Body of pancreas (tissue), 4 donors: ENCODE measurements at regions not wholly inside any gene's neighbourhood (a gene's known extent, or its start where the extent isn't known, plus 50 kb on each side); places are given as distances from the start of the nearest gene placed in this dataset.
A peak's percentile ranks its signal among the peaks of the same experiment; 100 is the strongest.

Experiments used
- POLR2A ChIP-seq, 3 donors: fragments of 450-650 bp; IDR thresholded peaks; one replicate each; pipeline ENCODE4 v1.6.1; 2016; ENCODE audit warnings: antibody characterized with exemption in 3 of 3, mild to moderate bottlenecking in 2 of 3
- TF ChIP-seq, protein P1 (sequence below), 7 experiments: fragments of 450-650 bp in 4 of 7; fragments of 200-600 bp in 3 of 7; sonication (generic) in 3 of 7; IDR thresholded peaks; one replicate each; pipeline ENCODE4 v1.5.1; 2016 to 2019; ENCODE audit warnings: antibody characterized with exemption in 7 of 7

DNA sequence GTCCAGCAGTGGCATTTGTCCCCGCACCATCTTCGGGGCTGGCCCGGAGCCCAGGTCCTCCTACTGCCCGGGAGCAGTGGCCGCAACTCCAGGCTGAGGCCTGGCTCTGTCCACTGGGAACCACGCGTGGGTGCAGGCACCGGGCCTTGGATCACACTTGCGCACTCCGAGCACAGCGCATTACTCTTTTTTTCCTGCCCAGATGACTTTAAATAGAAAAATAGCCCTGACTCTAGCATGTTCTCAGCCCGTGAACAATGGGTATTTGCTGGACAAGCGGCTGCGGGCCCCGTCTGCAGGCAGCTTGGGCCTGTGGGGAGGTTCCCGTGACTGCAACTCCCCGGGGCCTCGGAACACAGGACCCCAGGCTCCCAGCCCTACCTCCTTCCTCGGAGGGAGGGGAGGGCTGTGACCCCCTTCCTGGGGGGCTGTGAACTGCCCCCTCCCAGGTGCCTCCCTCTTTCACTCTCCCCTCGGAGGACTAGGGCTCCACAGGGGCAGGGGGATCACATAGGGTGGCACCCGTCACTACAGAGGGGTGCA, 162.2 kb downstream of the TBXT start:
- TF ChIP-seq, protein P1, sequence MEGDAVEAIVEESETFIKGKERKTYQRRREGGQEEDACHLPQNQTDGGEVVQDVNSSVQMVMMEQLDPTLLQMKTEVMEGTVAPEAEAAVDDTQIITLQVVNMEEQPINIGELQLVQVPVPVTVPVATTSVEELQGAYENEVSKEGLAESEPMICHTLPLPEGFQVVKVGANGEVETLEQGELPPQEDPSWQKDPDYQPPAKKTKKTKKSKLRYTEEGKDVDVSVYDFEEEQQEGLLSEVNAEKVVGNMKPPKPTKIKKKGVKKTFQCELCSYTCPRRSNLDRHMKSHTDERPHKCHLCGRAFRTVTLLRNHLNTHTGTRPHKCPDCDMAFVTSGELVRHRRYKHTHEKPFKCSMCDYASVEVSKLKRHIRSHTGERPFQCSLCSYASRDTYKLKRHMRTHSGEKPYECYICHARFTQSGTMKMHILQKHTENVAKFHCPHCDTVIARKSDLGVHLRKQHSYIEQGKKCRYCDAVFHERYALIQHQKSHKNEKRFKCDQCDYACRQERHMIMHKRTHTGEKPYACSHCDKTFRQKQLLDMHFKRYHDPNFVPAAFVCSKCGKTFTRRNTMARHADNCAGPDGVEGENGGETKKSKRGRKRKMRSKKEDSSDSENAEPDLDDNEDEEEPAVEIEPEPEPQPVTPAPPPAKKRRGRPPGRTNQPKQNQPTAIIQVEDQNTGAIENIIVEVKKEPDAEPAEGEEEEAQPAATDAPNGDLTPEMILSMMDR (IDR thresholded peaks at IDR 0.05): no peak
- TF ChIP-seq POLR2A (IDR thresholded peaks at IDR 0.05): peak in 2 of 3 donors; percentile 27 to 42
